Astrocyte (in vitro differentiated cells and primary cell): ENCODE measurements at regions not wholly inside any gene's neighbourhood (a gene's known extent, or its start where the extent isn't known, plus 50 kb on each side); places are given as distances from the start of the nearest gene placed in this dataset.

Source experiments
- EZH2 ChIP-seq: IDR thresholded peaks from 2 replicates; pipeline ENCODE4 v1.6.1; 2012; ENCODE audit warnings: mild to moderate bottlenecking, low read length, inconsistent platforms; ENCODE audit not compliant: insufficient read depth
- TF ChIP-seq, protein P1 (sequence below): IDR thresholded peaks from 2 replicates; pipeline ENCODE4 v1.5.1; 2011; ENCODE audit warnings: low read depth, mild to moderate bottlenecking, inconsistent platforms, low read length, moderate library complexity; ENCODE audit not compliant: insufficient read depth

DNA sequence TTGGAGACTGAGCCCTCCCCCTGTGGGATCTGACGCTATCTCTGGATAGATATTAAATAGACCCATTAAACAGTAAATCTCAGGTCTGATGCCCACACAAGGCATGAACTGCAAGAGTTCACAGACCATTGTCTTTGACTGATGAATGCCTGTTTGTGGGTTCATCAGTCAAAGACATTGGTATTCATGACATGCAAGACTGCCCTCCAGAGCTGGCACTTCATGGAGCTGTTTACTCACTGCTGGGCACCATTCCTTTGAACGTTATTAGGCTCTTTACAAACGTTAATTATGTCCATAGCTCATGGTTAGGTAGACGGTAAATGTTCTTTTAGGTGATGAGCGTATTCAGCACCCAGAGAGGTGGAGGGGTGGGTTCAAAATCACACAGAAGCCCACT lies 111.8 kb upstream of the PABPC3 start:
- TF ChIP-seq, protein P1, sequence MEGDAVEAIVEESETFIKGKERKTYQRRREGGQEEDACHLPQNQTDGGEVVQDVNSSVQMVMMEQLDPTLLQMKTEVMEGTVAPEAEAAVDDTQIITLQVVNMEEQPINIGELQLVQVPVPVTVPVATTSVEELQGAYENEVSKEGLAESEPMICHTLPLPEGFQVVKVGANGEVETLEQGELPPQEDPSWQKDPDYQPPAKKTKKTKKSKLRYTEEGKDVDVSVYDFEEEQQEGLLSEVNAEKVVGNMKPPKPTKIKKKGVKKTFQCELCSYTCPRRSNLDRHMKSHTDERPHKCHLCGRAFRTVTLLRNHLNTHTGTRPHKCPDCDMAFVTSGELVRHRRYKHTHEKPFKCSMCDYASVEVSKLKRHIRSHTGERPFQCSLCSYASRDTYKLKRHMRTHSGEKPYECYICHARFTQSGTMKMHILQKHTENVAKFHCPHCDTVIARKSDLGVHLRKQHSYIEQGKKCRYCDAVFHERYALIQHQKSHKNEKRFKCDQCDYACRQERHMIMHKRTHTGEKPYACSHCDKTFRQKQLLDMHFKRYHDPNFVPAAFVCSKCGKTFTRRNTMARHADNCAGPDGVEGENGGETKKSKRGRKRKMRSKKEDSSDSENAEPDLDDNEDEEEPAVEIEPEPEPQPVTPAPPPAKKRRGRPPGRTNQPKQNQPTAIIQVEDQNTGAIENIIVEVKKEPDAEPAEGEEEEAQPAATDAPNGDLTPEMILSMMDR: no peak
- TF ChIP-seq EZH2: no peak
